Neural cell (in vitro differentiated cells): ENCODE measurements at regions not wholly inside any gene's neighbourhood (a gene's known extent, or its start where the extent isn't known, plus 50 kb on each side); places are given as distances from the start of the nearest gene placed in this dataset.

Source experiments
- H2AFZ ChIP-seq: fragments of 200-600, 300-800 bp; sonication (generic), shearing (Covaris generic); 2 replicates; pipeline ENCODE4 v1.6.0; 2014; ENCODE audit warnings: low read depth, mild to moderate bottlenecking, antibody characterized with exemption, low read length, moderate library complexity
- H3F3A ChIP-seq: fragments of 200-600 bp; shearing (Covaris generic); 2 replicates; pipeline ENCODE4 v1.6.1; 2016; ENCODE audit warnings: mild to moderate bottlenecking, moderate library complexity, mixed read lengths, antibody characterized with exemption, low read length; ENCODE audit not compliant: insufficient read depth, poor library complexity, severe bottlenecking
- H3K27ac ChIP-seq: fragments of 200-600, 300-800 bp; sonication (generic), shearing (Covaris generic); 2 replicates; pipeline ENCODE4 v1.5.1; 2014; ENCODE audit warnings: mild to moderate bottlenecking, low read length, moderate library complexity
- H3K27me3 ChIP-seq: fragments of 300-800, 200-600 bp; sonication (generic), shearing (Covaris generic); 2 replicates; pipeline ENCODE4 v1.6.0; 2014; ENCODE audit warnings: mild to moderate bottlenecking, low read depth, low read length, moderate library complexity; ENCODE audit not compliant: insufficient read depth
- H3K36me3 ChIP-seq: fragments of 300-800, 200-600 bp; sonication (generic), shearing (Covaris generic); 2 replicates; pipeline ENCODE4 v1.5.1; 2014; ENCODE audit warnings: mild to moderate bottlenecking, antibody characterized with exemption, low read length, moderate library complexity; ENCODE audit not compliant: insufficient read depth
- H3K4me2 ChIP-seq: fragments of 300-800, 200-600 bp; sonication (generic), shearing (Covaris generic); 2 replicates; pipeline ENCODE4 v1.6.0; 2014; ENCODE audit warnings: mild to moderate bottlenecking, low read length
- H3K4me3 ChIP-seq: fragments of 300-800, 200-600 bp; sonication (generic), shearing (Covaris generic); 2 replicates; pipeline ENCODE4 v1.5.1; 2014; ENCODE audit warnings: mild to moderate bottlenecking, low read length, moderate library complexity
- H3K79me2 ChIP-seq: fragments of 200-600 bp; shearing (Covaris generic); replicated peaks from 2 replicates; pipeline ENCODE4 v1.6.0; 2014; ENCODE audit warnings: mild to moderate bottlenecking, low read length, moderate library complexity; ENCODE audit not compliant: insufficient read depth
- H3K9ac ChIP-seq: fragments of 300-800, 200-600 bp; sonication (generic), shearing (Covaris generic); 2 replicates; pipeline ENCODE4 v1.6.1; 2016; ENCODE audit warnings: mild to moderate bottlenecking, low read length, mixed read lengths
- H3K9me2 ChIP-seq: fragments of 200-600 bp; shearing (Covaris generic); 2 replicates; pipeline ENCODE4 v1.6.1; 2016; ENCODE audit warnings: mild to moderate bottlenecking, low read length, mixed read lengths; ENCODE audit not compliant: insufficient read depth
- H3K9me3 ChIP-seq: fragments of 200-600, 300-800 bp; sonication (generic), shearing (Covaris generic); 2 replicates; pipeline ENCODE4 v1.6.1; 2016; ENCODE audit warnings: mild to moderate bottlenecking, mixed run types, low read length, moderate library complexity, mixed read lengths
- H4K20me1 ChIP-seq: fragments of 200-600 bp; shearing (Covaris generic); 2 replicates; pipeline ENCODE4 v1.6.1; 2016; ENCODE audit warnings: mild to moderate bottlenecking, mixed run types; ENCODE audit not compliant: insufficient read depth
- EP300 ChIP-seq: fragments of 450-650 bp; conservative IDR thresholded peaks from 2 replicates; pipeline ENCODE4 v1.6.1; 2014; ENCODE audit warnings: antibody characterized with exemption, mild to moderate bottlenecking, moderate library complexity; ENCODE audit not compliant: poor library complexity, severe bottlenecking
- EZH2 ChIP-seq: fragments of 200-600, 300-800 bp; shearing (Covaris generic), sonication (generic); IDR thresholded peaks from 2 replicates; pipeline ENCODE4 v1.6.1; 2014; ENCODE audit warnings: antibody characterized with exemption, low read length, borderline replicate concordance, mild to moderate bottlenecking; ENCODE audit not compliant: insufficient read depth, poor library complexity, severe bottlenecking
- MXI1 ChIP-seq: fragments of 450-650 bp; conservative IDR thresholded peaks from 2 replicates; pipeline ENCODE4 v1.6.1; 2014; ENCODE audit warnings: antibody characterized with exemption, mild to moderate bottlenecking; ENCODE audit not compliant: poor library complexity, severe bottlenecking
- POLR2AphosphoS5 ChIP-seq: IDR thresholded peaks from 2 replicates; pipeline ENCODE4 v1.6.1; 2012
- RAD21 ChIP-seq: fragments of 450-650 bp; conservative IDR thresholded peaks from 2 replicates; pipeline ENCODE4 v1.6.1; 2014; ENCODE audit warnings: antibody characterized with exemption, mild to moderate bottlenecking, moderate library complexity
- SMC3 ChIP-seq: fragments of 450-650 bp; conservative IDR thresholded peaks from 2 replicates; pipeline ENCODE4 v1.6.1; 2014; ENCODE audit warnings: antibody characterized with exemption, mild to moderate bottlenecking, moderate library complexity; ENCODE audit not compliant: poor library complexity
- TAF1 ChIP-seq: IDR thresholded peaks from 2 replicates; pipeline ENCODE4 v1.6.1; 2012; ENCODE audit warnings: low read depth
- TF ChIP-seq, protein P1 (sequence below): fragments of 450-650 bp; IDR thresholded peaks from 2 replicates; pipeline ENCODE4 v1.5.1; 2014; ENCODE audit warnings: antibody characterized with exemption, mild to moderate bottlenecking, moderate library complexity; ENCODE audit not compliant: poor library complexity, severe bottlenecking
- TF ChIP-seq, protein P2 (sequence below): IDR thresholded peaks from 2 replicates; pipeline ENCODE4 v1.6.1; 2012; ENCODE audit warnings: borderline replicate concordance

DNA sequence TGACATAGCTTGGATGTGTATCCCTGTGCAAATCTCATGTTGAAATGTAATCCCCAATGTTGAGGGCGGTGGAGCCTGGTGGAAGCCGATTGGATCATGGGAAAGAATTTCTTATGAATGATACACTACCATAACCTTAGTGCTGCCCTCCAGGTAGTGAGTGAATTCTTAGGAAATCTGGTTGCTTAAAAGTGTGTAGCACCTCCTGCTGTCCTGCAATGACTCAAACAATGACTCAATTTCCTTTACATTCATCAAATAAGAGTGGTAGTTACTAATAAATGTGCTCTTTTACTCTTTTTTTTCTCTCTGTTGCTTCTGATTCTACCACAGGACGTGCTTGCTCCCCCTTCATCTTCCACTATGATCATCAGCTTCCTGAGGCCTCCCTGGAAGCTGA is 1696.0 kb upstream of the CDH9 start:
- H3K9me2 ChIP-seq: no peaks in the 10 kb centered on the region
- H3K27ac ChIP-seq: no peak overlapping the region
- H3K27me3 ChIP-seq: no peaks in the 10 kb centered on the region
- H3K9me3 ChIP-seq: no peaks in the 10 kb centered on the region
- no peaks in the 10 kb centered on the region for H3F3A ChIP-seq
- no peak overlapping the region for H2AFZ ChIP-seq
- no peak for TF ChIP-seq EZH2
- no peak for TF ChIP-seq POLR2AphosphoS5
- TF ChIP-seq RAD21: no peak
- TF ChIP-seq, protein P1, sequence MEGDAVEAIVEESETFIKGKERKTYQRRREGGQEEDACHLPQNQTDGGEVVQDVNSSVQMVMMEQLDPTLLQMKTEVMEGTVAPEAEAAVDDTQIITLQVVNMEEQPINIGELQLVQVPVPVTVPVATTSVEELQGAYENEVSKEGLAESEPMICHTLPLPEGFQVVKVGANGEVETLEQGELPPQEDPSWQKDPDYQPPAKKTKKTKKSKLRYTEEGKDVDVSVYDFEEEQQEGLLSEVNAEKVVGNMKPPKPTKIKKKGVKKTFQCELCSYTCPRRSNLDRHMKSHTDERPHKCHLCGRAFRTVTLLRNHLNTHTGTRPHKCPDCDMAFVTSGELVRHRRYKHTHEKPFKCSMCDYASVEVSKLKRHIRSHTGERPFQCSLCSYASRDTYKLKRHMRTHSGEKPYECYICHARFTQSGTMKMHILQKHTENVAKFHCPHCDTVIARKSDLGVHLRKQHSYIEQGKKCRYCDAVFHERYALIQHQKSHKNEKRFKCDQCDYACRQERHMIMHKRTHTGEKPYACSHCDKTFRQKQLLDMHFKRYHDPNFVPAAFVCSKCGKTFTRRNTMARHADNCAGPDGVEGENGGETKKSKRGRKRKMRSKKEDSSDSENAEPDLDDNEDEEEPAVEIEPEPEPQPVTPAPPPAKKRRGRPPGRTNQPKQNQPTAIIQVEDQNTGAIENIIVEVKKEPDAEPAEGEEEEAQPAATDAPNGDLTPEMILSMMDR: no peak
- TF ChIP-seq SMC3: no peak
- TF ChIP-seq EP300: no peak
- no peak for TF ChIP-seq MXI1
- TF ChIP-seq, protein P2, sequence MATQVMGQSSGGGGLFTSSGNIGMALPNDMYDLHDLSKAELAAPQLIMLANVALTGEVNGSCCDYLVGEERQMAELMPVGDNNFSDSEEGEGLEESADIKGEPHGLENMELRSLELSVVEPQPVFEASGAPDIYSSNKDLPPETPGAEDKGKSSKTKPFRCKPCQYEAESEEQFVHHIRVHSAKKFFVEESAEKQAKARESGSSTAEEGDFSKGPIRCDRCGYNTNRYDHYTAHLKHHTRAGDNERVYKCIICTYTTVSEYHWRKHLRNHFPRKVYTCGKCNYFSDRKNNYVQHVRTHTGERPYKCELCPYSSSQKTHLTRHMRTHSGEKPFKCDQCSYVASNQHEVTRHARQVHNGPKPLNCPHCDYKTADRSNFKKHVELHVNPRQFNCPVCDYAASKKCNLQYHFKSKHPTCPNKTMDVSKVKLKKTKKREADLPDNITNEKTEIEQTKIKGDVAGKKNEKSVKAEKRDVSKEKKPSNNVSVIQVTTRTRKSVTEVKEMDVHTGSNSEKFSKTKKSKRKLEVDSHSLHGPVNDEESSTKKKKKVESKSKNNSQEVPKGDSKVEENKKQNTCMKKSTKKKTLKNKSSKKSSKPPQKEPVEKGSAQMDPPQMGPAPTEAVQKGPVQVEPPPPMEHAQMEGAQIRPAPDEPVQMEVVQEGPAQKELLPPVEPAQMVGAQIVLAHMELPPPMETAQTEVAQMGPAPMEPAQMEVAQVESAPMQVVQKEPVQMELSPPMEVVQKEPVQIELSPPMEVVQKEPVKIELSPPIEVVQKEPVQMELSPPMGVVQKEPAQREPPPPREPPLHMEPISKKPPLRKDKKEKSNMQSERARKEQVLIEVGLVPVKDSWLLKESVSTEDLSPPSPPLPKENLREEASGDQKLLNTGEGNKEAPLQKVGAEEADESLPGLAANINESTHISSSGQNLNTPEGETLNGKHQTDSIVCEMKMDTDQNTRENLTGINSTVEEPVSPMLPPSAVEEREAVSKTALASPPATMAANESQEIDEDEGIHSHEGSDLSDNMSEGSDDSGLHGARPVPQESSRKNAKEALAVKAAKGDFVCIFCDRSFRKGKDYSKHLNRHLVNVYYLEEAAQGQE: no peak
- no peak for TF ChIP-seq TAF1
- H3K4me3 ChIP-seq: no peak overlapping the region
- no peaks in the 10 kb centered on the region for H4K20me1 ChIP-seq
- no peaks in the 10 kb centered on the region for H3K79me2 ChIP-seq
- H3K4me2 ChIP-seq: no peak overlapping the region
- no peaks in the 10 kb centered on the region for H3K36me3 ChIP-seq
- H3K9ac ChIP-seq: no peak overlapping the region

DNA sequence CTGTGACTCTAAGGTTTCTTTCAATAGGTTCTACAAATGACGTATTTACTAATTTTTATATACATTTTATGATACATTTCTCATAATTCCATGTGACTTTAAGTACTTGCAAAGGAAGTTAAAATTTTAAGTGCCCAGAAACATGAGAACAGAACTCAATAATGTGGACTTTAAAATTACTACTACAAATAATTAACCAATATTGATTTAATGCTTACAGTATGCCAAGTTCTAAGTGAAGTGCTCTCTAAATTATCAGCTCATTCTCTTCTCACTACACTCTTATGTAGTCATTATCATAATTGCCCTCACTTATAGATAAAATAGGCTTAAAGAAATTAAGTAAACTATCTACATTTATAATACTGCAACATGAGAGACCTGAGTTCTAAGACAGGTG is 1690.7 kb upstream of the CDH9 start:
- H3K9ac ChIP-seq: no peak overlapping the region
- TF ChIP-seq TAF1: no peak
- H3K27ac ChIP-seq: no peak overlapping the region
- H3K79me2 ChIP-seq: no peaks in the 10 kb centered on the region
- no peaks in the 10 kb centered on the region for H3K9me2 ChIP-seq
- H2AFZ ChIP-seq: no peak overlapping the region
- H3K4me3 ChIP-seq: no peak overlapping the region
- H3K36me3 ChIP-seq: no peaks in the 10 kb centered on the region
- H4K20me1 ChIP-seq: no peaks in the 10 kb centered on the region
- no peak overlapping the region for H3K4me2 ChIP-seq
- H3F3A ChIP-seq: no peaks in the 10 kb centered on the region
- no peaks in the 10 kb centered on the region for H3K9me3 ChIP-seq
- no peaks in the 10 kb centered on the region for H3K27me3 ChIP-seq

DNA sequence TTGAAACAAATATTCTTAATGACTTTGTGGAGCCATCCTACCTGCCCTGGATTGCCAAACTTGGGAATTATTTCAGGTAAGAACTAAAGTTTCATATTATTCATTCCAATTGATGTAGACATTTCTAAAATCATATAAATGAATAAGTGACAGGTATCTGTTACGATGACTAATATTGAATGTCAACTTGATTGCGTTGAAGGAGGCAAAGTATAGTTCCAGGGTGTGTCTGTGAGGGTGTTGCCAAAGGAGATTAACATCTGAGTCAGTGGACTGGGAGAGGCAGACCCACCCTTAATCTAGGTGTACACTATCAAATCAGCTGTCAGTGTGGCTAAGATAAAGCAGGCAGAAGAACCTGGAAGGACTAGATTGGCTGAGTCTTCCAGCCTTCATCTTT is 1688.4 kb upstream of the CDH9 start:
- no peak overlapping the region for H3K9ac ChIP-seq
- no peak overlapping the region for H3K4me3 ChIP-seq
- TF ChIP-seq, protein P1: no peak
- TF ChIP-seq, protein P2: no peak
- TF ChIP-seq EP300 (no peak), MXI1 (no peak), TAF1 (no peak), SMC3 (no peak), RAD21 (no peak), POLR2AphosphoS5 (no peak), EZH2 (no peak)
- no peaks in the 10 kb centered on the region for H3K27me3 ChIP-seq
- H3K27ac ChIP-seq: no peak overlapping the region
- H2AFZ ChIP-seq: no peak overlapping the region
- H4K20me1 ChIP-seq: no peaks in the 10 kb centered on the region
- H3K79me2 ChIP-seq: no peaks in the 10 kb centered on the region
- no peak overlapping the region for H3K4me2 ChIP-seq
- H3K9me2 ChIP-seq: no peaks in the 10 kb centered on the region
- H3K9me3 ChIP-seq: no peaks in the 10 kb centered on the region
- H3F3A ChIP-seq: no peaks in the 10 kb centered on the region
- no peaks in the 10 kb centered on the region for H3K36me3 ChIP-seq
